HL-60 (cell line): ENCODE measurements at regions not wholly inside any gene's neighbourhood (a gene's known extent, or its start where the extent isn't known, plus 50 kb on each side); places are given as distances from the start of the nearest gene placed in this dataset.

Experiments
- CTCF ChIP-seq: IDR thresholded peaks from one replicate; pipeline ENCODE4 v1.5.1; 2011; ENCODE audit warnings: low read length, control low read depth, inconsistent platforms; ENCODE audit not compliant: insufficient read depth
- GABPA ChIP-seq: IDR thresholded peaks from 2 replicates; pipeline ENCODE4 v1.6.1; 2012; ENCODE audit warnings: low read depth
- POLR2AphosphoS5 ChIP-seq: IDR thresholded peaks from 2 replicates; pipeline ENCODE4 v1.6.1; 2012; ENCODE audit warnings: low read depth
- TF ChIP-seq, protein P1 (sequence below): IDR thresholded peaks from 2 replicates; pipeline ENCODE4 v1.6.1; 2012; ENCODE audit warnings: low read depth; ENCODE audit not compliant: insufficient replicate concordance

GRCh38 chr7:113263749-113264148 lies 145.4 kb upstream of the SMIM30 start:
- TF ChIP-seq CTCF = no peak
- TF ChIP-seq POLR2AphosphoS5 = no peak
- TF ChIP-seq, protein P1, sequence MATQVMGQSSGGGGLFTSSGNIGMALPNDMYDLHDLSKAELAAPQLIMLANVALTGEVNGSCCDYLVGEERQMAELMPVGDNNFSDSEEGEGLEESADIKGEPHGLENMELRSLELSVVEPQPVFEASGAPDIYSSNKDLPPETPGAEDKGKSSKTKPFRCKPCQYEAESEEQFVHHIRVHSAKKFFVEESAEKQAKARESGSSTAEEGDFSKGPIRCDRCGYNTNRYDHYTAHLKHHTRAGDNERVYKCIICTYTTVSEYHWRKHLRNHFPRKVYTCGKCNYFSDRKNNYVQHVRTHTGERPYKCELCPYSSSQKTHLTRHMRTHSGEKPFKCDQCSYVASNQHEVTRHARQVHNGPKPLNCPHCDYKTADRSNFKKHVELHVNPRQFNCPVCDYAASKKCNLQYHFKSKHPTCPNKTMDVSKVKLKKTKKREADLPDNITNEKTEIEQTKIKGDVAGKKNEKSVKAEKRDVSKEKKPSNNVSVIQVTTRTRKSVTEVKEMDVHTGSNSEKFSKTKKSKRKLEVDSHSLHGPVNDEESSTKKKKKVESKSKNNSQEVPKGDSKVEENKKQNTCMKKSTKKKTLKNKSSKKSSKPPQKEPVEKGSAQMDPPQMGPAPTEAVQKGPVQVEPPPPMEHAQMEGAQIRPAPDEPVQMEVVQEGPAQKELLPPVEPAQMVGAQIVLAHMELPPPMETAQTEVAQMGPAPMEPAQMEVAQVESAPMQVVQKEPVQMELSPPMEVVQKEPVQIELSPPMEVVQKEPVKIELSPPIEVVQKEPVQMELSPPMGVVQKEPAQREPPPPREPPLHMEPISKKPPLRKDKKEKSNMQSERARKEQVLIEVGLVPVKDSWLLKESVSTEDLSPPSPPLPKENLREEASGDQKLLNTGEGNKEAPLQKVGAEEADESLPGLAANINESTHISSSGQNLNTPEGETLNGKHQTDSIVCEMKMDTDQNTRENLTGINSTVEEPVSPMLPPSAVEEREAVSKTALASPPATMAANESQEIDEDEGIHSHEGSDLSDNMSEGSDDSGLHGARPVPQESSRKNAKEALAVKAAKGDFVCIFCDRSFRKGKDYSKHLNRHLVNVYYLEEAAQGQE = no peak
- no peak for TF ChIP-seq GABPA
